NCI-H1417 (cell line): ENCODE measurements at regions not wholly inside any gene's neighbourhood (a gene's known extent, or its start where the extent isn't known, plus 50 kb on each side); places are given as distances from the start of the nearest gene placed in this dataset.
A peak's percentile ranks its signal among the peaks of the same experiment; 100 is the strongest.

Source experiments
- DNase-seq, 3 experiments: peaks; one replicate each; lab custom pipeline; 2025; lab: John Stamatoyannopoulos, UW

DNA sequence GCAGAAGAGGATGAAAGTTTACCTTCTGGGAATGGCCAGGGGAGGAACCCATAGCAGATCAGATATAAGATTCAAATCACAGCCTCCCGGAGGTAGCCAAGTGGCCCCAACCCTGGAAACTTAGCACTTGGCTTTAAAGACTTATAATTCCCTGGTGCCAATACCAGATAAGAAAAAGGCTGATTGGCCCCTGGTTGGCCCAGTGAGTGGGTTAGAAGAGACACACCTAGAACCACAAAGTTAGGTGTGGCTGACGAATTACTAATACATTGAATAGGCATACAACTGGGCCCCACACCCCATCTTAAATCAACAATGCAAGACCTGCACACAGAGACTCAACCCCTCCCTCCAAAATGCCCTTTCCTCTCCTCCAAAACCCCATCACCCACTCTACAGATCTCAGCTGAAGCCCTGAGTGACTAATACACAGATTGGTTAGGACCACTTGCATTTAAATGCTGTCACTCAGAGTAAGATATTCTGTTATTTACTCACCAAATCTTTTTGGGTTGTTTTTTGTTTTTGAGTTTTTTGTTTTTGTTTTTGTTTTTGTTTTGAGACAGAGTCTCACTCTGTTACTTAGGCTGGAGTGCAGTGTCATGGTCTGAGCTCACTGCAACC, 315.4 kb upstream of the JARID2 start:
- DNase-seq = no peak

DNA sequence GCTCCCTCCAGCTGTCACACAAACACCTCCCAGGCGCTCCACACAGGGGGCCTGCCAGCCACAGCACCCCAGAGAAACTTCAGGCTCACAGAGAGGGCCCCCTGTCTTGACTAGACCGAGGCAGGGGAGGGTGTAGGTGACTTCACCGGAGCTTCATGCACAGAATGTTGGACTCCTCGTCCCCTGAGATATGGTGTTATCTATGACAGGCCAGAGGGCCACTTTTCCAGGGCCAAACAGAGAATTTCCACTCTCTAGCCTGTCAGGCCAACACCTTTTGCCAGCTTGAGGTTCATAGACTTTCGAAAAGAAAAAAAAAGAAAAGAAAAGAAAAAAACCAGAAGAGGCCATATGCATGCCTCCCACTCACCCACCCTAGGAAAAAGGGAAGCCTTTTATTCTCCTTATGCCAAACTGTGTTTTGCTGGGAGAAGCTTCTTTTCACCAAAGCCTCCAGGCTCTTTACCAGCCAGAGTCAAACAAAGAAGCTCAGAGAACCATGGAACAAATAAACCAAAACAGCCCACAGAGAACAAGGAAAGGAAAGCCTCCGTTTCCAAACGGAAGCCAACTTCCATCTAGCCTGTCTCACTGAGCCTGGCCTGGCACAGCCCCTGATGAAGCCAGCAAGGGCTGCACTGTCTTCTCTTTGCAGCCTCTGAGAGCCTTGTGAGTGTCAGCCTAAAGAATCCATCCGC, 313.2 kb upstream of the JARID2 start:
- DNase-seq = no peak

DNA sequence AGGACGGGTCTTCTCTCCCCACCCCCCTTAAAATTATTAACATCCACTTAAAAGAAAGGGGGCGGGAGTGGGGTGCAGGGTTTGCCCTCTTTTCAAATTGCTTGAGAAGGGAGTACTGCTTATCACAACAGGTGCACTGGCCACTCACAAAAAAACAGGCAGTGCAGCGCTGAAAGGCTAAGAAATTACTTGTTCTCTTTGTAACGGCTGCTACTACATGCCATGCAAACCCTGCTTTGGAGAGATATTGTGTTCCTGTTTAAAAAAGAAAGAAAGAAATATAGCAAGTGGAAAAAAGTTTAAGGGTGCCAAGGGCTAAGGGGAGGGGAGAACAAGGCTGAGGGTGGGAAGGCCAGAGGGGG, 312.7 kb upstream of the JARID2 start:
- peak in 1 of 3 experiments; percentile 28 for DNase-seq

DNA sequence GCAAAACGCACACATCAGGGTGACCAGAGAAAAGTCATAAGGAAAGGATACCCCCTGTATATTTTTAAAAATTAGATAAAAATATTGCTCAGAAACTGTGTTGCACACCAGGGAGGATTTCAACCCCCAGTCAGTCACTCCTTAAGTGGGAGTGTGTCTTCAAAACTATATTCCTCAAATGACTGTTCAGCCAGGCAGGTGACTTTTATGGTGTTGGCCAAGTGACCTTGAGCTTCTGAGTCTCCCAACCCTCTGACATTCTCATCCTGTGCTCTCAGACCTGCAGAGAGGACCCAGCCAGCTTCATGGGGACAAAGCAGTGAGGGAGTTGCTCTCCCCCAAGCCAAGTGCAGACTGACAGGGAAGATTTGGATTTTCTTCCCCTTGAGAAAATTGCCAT, 311.9 kb upstream of the JARID2 start:
- DNase-seq = no peak

DNA sequence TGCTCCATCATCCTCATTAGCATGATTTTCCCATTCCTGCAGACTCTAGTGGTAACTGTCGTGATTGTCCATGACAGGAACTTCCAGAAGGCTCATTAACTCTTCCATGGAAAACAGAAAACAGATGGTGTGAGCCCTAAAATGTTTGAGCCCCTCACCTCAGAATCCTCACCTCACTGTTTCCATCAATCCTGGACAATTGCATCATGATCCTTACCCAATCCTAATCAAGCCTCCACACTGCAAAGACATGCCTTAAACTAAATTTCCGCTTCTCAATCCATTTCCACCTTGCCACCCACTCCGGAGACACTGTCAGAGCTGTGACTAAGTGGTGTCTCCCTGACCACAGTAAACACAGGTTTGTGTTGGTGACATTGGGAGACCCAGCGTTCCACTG, 311.0 kb upstream of the JARID2 start:
- DNase-seq = no peak

DNA sequence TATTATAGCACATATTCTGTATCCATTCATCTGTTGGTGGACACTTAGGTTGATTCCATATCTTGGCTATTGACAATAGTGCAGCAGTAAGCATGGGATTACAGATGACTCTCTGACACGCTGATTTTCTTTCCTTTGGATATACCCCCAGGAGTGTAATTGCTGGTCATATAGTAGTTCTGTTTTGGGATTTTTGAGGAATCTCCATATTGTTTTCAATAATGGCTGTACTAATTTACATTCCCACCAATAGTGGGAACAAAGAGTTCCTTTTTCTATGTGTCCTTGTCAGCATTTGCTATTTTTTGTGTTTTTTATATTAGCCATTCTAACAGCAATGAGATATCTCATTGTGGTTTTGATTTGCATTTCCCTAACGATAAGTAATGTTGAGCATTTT, 309.0 kb upstream of the JARID2 start:
- DNase-seq = no peak

DNA sequence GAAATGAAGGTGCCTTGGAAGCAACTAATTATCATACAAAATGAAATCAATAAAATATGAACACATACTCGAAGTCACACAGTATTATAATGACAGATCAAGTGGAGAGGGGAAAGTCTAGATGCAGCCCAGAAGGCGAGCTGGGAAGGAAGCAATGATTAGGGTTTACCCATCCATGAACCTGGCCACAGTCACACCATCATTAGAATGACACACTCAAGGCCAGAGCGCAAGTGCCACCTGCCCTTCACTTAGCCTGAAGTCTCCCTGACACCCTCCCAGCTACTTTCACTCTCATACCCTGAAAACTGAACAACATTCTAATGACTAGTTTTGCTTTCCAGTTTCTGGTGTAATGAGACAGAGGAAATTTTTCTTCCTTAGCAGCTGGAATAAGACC, 302.8 kb upstream of the JARID2 start:
- DNase-seq = peak in 2 of 3 experiments; percentile 29 to 31

DNA sequence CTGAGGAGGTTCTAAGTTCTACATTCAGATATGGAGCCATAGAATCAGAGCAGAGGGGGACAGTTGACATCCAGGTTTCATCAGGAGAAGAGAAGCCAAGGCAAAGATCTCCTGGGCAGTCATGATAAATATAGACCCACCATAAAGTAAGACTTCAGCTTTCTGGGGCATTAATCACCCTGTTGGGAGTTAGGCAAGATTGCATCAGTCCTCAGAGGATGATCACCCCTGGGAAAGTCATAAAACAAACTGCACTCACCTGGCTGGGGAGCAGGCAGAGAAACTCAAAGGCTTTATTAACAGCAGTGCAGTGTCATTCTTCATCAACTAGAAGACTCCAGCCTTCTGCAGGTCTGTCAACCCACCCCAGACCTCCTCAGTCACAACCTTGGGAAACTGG, 301.3 kb upstream of the JARID2 start:
- no peak for DNase-seq

DNA sequence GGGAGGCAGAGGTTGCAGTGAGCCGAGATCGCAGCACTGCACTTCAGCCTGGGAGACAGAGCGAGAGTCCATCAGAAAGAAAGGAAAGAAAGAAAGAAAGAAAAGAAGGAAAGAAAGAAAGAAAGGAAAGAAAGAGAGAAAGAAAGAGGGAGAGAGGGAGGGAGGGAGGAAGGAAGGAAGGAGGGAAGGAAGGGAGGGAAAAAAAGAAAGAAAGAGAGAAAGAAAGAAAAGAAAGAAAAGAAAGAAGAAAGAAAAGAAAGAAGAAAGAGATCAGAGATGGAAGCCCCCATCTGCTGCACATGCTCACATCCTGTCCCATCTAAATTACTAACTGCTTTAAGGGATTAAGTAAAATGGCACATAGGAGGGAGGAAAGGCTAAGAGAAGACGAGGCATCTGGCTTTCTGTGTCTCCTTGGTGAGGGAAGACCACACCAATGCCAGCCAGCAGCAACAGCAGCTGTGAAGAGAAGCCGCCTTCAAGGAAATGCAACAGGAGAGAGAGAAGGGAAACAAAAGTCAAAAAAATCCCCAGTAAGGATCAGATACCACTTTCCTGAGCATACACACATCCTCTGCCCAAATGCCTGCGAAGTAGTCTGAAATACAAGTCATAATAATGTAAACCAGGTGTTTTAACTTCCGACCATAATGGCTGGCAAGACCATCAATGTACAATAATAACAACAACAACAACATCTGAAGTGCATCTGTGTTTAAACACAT, 300.2 kb upstream of the JARID2 start:
- no peak for DNase-seq

DNA sequence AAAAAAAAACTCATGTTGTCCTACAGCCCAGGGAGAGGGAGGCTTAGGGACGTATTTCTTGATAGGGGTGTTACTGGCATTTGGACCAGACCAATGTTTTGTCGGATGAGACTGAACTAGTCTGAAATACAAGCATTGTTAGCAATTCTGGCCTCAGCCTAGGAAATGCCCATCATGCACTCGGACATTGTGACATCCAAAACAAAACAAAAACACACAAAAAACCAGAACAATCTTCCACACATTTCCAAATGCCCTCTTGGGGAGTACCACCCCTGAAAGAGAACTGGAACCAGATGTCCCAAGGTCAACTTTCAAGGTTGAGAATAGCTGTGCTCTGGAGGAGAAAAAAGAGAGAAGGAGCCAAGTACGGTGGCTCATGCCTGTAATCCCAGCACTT, 299.1 kb upstream of the JARID2 start:
- no peak for DNase-seq

DNA sequence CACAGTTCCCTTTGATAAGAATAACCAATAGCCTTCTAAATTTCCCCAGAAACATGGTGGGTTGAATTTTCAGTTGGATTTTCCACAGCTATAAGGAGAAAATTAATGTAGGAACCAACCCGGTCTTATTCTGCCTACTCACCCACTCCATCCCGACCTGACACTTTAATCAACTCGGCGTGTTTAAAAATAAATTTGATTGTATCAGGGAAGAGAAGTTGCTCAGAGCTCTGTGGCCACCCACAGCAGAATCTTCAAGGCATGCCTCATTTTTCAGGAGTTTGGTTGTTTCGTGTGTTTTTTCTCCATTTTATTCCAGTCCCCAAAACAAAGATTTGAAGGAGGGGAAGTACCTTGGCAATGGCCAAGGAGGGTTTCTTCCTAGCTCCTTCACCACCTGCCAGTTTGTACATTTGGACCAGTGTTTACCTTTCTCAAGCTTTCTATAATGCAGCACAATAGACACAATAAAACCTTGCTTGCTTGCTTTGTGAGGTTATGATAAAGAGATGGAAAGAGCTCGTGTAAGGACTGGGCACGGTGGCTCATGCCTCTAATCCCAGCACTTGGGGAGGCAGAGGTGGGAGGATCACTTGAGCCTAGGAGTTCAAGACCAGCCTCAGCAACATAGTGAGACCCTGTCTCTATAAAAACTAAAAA, 297.2 kb upstream of the JARID2 start:
- peak in 1 of 3 experiments; percentile 20 for DNase-seq

DNA sequence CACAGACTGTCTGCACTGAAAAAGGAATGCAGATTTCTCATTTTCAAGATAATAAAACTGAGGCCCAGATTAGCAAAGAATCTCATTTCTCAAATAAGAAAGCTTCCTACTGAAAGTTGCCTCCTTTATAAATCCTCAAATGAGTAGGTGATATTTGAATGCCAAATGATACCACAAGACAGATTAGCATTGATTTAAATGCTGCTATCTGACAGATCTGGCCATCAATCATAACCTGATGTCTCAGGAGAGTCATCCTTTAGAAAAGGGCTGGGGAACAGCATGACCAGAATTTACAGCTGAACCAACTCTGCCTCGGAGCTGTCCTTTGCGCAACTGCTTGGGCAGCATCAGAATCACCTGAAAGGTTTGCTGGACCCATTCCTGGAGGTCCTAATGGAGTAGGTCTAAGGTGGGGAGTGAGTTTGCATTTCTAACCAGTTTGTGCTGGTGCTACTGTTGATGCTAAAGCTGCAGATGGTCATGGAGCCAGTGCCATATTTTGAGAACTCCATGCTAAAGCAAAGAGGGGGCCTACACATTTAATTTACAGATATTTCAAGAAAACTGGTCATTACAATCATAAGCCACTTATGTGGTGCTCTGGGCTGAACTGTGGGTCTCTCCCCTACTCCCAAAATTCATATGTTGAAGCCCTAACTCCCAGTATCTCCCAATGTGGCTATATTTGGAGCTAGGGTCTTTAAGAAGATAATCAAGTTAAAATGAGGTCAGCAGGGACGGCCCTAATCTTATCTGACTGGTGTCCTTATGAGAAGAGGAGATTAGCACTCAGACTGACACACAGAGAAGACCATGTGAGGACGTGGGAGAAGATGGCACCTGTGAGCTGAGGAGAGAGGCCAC, 295.5 kb upstream of the JARID2 start:
- DNase-seq = no peak

DNA sequence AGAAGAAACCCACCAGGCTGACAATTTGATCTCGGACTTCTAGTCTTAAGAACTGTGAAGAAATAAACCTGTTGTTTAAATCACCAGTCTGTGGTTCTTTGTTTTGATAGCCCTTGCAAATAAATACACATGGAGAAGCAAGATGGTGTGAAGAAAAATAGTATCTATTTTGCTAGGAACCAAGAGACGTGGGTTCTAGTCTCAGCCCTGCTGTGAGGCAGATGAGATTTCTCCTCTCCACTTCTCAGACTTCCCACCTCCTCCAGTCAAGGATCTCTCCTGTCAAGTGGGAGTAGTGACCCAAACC, 294.9 kb upstream of the JARID2 start:
- DNase-seq = no peak

DNA sequence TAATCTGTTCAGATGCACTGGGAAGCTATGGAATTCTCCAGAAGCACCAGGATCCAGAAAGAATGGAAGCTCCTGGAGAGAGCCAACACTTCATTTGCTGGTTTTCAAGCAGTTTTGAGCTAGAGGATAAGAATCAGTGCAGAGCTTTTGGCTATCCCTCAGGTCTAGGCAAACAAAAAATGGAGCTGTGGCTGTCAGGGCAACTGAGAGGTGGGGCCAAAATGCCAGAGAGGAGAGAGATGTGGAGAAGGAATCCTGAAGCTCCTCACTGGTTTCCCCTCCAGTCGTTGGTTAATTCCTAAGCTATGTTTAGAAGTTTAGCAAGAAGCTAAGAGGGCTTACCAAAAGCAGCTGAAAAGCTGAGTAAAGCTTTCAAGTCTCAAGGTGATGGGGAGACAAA, 294.2 kb upstream of the JARID2 start:
- DNase-seq = no peak

DNA sequence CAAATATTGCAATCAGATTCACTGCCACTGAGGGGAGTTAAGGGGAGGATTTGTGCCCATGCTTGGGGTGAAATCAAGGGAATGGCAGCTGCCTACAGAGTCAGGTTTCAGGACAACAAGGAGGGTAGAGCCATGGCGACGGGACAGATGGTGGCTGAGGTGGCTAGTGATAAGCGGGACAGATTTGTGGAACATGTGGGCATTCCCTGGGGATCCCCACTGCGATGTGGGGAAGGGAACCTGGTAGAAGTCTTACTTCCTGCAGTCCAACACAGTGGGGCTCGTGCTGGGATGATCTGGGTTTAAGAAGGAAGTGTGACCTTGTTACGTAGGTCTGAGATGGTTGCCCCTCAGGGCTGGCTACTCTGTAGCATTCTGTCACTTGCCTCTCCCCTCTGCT, 292.0 kb upstream of the JARID2 start:
- no peak for DNase-seq

DNA sequence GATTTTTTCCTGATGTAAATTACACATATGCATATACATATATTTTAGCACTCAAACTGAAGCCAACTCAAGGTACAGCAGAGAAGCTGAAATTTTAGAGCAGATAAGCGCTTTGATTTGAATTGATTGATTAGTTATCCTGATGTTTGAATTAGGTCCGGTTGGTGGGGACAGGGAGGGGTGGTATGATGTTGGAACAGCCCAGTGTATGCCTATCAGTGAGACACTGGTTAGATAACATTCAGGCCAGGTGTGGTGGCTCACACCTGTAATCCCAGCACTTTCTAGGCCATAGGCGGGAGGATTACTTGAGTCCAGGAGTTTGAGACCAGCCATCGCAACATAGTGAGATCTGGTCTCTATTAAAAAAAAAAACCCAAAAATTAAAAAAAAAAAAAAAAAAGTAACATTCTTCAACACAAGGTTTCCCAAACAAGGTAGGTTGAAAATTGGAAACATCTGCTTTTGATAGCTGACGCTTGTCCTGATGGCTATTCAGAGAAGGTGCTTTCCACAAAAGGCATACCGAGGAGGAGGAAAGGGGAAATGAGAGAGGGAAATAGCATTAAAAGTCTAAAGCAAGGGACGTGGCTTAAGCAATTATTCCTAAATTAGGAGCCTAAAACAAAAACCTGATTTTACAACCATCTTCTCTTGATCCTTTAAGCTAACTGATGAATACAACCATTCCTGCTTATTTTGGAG, 288.4 kb upstream of the JARID2 start:
- no peak for DNase-seq

DNA sequence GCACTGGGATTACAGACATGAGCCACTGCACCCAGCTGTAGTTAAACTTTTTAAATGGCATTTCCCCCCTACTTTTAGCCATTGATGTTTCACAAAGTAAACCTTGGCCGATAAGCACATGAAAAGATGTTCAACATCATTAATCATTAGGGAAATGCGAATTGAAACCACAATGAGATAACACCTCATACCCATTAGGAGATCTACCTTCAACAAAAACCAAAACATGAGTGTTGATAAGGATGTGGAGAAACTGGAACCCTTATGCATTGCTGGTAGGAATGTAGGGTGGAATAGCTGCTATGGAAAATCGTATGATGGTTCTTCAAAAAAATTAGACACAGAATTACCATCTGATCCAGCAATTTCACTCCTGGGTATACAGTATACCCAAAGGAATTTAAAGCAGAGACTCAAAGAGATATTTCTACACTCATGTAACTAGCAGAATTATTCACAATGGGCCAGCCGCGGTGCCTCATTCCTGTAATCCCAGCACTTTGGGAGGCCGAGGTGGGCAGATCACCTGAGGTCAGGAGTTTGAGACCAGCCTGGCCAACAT, 286.5 kb upstream of the JARID2 start:
- DNase-seq = no peak

DNA sequence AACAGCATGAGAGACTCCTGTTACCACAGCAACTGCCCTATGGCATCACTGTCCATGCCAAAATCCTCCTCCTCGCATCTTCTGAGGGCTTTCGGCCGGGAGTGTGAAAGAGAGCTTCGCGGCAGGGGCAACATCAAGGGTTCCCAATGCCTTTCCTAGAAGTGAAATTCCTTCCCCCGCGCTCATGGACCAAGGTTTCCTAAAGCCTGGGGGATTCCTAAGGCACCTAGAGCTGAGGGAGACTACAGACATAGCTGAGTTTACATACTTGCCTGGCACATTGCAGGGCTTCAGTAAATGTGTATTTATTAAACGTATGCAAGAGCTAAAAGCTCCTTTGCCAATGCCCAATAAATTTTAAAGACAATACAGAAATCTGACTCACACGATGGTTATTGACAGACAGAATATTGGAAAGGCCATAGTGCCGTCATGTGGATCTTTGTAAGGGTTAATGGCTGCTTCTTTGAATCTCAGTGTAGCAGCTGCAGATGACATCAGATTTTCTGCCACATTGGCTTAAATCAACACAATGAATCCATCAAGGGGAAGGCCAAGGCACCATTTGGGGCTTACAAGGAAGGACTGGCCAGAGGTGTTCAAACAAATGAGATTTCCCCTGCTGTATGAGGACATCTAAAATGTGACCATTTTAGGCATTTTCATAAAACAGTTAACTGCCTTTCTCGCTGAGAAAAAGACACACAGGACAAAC, 281.2 kb upstream of the JARID2 start:
- DNase-seq = peak in 1 of 3 experiments; percentile 27

DNA sequence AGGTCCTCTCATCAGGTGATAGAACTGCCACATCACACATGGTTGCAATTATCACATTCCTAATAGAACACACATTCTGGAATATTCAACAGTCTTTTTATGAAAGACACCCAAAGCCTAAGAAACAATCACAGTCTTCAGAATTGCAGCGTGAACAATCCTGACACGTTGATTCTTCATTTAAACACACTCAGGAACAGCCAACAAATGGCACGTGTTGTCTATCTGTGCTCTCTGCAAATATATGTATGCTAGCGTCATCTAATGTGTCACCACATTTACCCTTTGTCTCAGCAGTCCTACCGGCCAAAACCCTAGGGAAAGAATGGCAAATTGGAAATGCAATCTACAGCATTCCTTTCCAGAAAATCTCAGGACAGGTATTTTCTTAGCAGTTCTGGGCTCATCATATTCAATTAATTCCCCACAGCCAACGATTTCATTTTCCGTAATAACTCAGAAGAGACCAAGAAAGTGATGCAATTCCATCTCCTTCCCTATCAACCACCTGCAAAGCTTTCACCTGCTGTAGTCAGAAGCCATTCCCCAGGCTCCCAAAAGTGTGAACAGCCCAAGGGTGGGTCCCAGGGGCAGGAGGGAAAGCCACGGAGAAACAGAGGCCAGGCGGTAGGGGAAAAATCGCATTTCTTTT, 280.3 kb upstream of the JARID2 start:
- no peak for DNase-seq
